MG63 (cell line): ENCODE measurements at regions not wholly inside any gene's neighbourhood (a gene's known extent, or its start where the extent isn't known, plus 50 kb on each side); places are given as distances from the start of the nearest gene placed in this dataset.
"Not testable (repeated sequence)": the region's sequence is repeated elsewhere in the genome, so short reads cannot be mapped to it uniquely, and the experiment has no call there.

ENCODE experiments used
- DNase-seq: peaks from one replicate; pipeline ENCODE4 v3.0.0-alpha.2; 2020
- H3K27me3 ChIP-seq: fragments of 250-450 bp; sonication (Bioruptor Pico); 2 replicates; pipeline ENCODE4 v1.5.1; 2020; ENCODE audit warnings: mild to moderate bottlenecking, moderate library complexity
- H3K36me3 ChIP-seq: fragments of 250-450 bp; sonication (Bioruptor Pico); 2 replicates; pipeline ENCODE4 v1.5.1; 2020; ENCODE audit warnings: mild to moderate bottlenecking, moderate library complexity
- H3K4me3 ChIP-seq: fragments of 250-450 bp; sonication (Bioruptor Pico); 2 replicates; pipeline ENCODE4 v1.5.1; 2020; ENCODE audit warnings: mild to moderate bottlenecking, moderate library complexity
- H3K9me3 ChIP-seq: fragments of 250-450 bp; sonication (Bioruptor Pico); 2 replicates; pipeline ENCODE4 v1.5.1; 2020; ENCODE audit warnings: mild to moderate bottlenecking, moderate library complexity

- Histone ChIP-seq H3K4me3 (no peak overlapping the region), H3K27me3 (no peaks in the 10 kb centered on the region), H3K9me3 (no peaks in the 10 kb centered on the region), H3K36me3 (no peaks in the 10 kb centered on the region)
- DNase-seq, result no peak
These were observed 369.2 kb upstream of the PDE3A start for GRCh38 chr12:19998961-19999804.

GRCh38 chr12:19999805-20000138 lies 368.6 kb upstream of the PDE3A start:
- no peak for DNase-seq

GRCh38 chr12:20000229-20000849 lies 368.0 kb upstream of the PDE3A start:
- no peaks in the 10 kb centered on the region for H3K36me3 ChIP-seq
- H3K9me3 ChIP-seq, result no peaks in the 10 kb centered on the region
- H3K27me3 ChIP-seq, result no peaks in the 10 kb centered on the region
- DNase-seq, result no peak
- H3K4me3 ChIP-seq, result no peak overlapping the region

More at GRCh38 chr12:19999805-20000138, 368.6 kb upstream of the PDE3A start:
- no peak overlapping the region for H3K4me3 ChIP-seq
- no peaks in the 10 kb centered on the region for H3K36me3 ChIP-seq
- no peaks in the 10 kb centered on the region for H3K27me3 ChIP-seq
- no peaks in the 10 kb centered on the region for H3K9me3 ChIP-seq

- H3K36me3 ChIP-seq, result no peaks in the 10 kb centered on the region
- no peak overlapping the region for H3K4me3 ChIP-seq
- H3K27me3 ChIP-seq, result no peaks in the 10 kb centered on the region
- no peaks in the 10 kb centered on the region for H3K9me3 ChIP-seq
- DNase-seq, result no peak
These were observed 365.1 kb upstream of the PDE3A start for GRCh38 chr12:20003252-20003651.

- H3K9me3 ChIP-seq, result no peaks in the 10 kb centered on the region; the same call in 1 of the 2 replicates
- H3K4me3 ChIP-seq, result no peak overlapping the region
- no peaks in the 10 kb centered on the region for H3K36me3 ChIP-seq
- H3K27me3 ChIP-seq, result no peaks in the 10 kb centered on the region
- no peak for DNase-seq
These were observed 363.4 kb upstream of the PDE3A start for GRCh38 chr12:20004952-20005351.

GRCh38 chr12:20006871-20007730 lies 361.2 kb upstream of the PDE3A start:
- no peaks in the 10 kb centered on the region for H3K36me3 ChIP-seq
- H3K9me3 ChIP-seq, result no peaks in the 10 kb centered on the region; the same call in none of the 2 replicates
- H3K27me3 ChIP-seq, result no peaks in the 10 kb centered on the region
- DNase-seq, result no peak
- peak overlapping the region; percentile 8; the same call in 1 of the 2 replicates for H3K4me3 ChIP-seq

GRCh38 chr12:20009965-20010364 lies 358.4 kb upstream of the PDE3A start:
- not testable (repeated sequence) for H3K4me3 ChIP-seq, H3K9me3 ChIP-seq, H3K27me3 ChIP-seq, DNase-seq, H3K36me3 ChIP-seq

- DNase-seq, result no peak
- Histone ChIP-seq H3K36me3 (no peaks in the 10 kb centered on the region), H3K9me3 (no peaks in the 10 kb centered on the region; the same call in none of the 2 replicates), H3K4me3 (no peak overlapping the region), H3K27me3 (no peaks in the 10 kb centered on the region)
These were observed 357.1 kb upstream of the PDE3A start for GRCh38 chr12:20011200-20011599.

- no peaks in the 10 kb centered on the region for H3K27me3 ChIP-seq
- DNase-seq, result no peak
- no peaks in the 10 kb centered on the region for H3K36me3 ChIP-seq
- no peaks in the 10 kb centered on the region for H3K9me3 ChIP-seq
- no peak overlapping the region for H3K4me3 ChIP-seq
These were observed 350.5 kb upstream of the PDE3A start for GRCh38 chr12:20017802-20018201.

GRCh38 chr12:20018406-20018805 lies 349.9 kb upstream of the PDE3A start:
- no peak for DNase-seq
- no peaks in the 10 kb centered on the region for H3K9me3 ChIP-seq
- no peaks in the 10 kb centered on the region for H3K27me3 ChIP-seq
- no peak overlapping the region for H3K4me3 ChIP-seq
- H3K36me3 ChIP-seq, result no peaks in the 10 kb centered on the region

GRCh38 chr12:20024194-20024593 lies 344.1 kb upstream of the PDE3A start:
- no peaks in the 10 kb centered on the region for H3K9me3 ChIP-seq
- no peaks in the 10 kb centered on the region for H3K36me3 ChIP-seq
- no peak for DNase-seq
- no peaks in the 10 kb centered on the region for H3K27me3 ChIP-seq
- no peak overlapping the region for H3K4me3 ChIP-seq

GRCh38 chr12:20028033-20028432 lies 340.3 kb upstream of the PDE3A start:
- Histone ChIP-seq H3K4me3 (no peak overlapping the region), H3K9me3 (no peaks in the 10 kb centered on the region), H3K36me3 (no peaks in the 10 kb centered on the region), H3K27me3 (no peaks in the 10 kb centered on the region)
- no peak for DNase-seq

- DNase-seq, result no peak
- no peaks in the 10 kb centered on the region for H3K9me3 ChIP-seq
- H3K27me3 ChIP-seq, result no peaks in the 10 kb centered on the region
- H3K36me3 ChIP-seq, result no peaks in the 10 kb centered on the region
- H3K4me3 ChIP-seq, result no peak overlapping the region
These were observed 337.5 kb upstream of the PDE3A start for GRCh38 chr12:20030826-20031225.

- H3K9me3 ChIP-seq, result no peaks in the 10 kb centered on the region
- no peaks in the 10 kb centered on the region for H3K27me3 ChIP-seq
- DNase-seq, result no peak
- no peaks in the 10 kb centered on the region for H3K36me3 ChIP-seq
- H3K4me3 ChIP-seq, result no peak overlapping the region
These were observed 328.8 kb upstream of the PDE3A start for GRCh38 chr12:20039562-20039961.

GRCh38 chr12:20040184-20040583 lies 328.2 kb upstream of the PDE3A start:
- H3K36me3 ChIP-seq, result no peaks in the 10 kb centered on the region
- no peak for DNase-seq
- no peaks in the 10 kb centered on the region for H3K27me3 ChIP-seq
- no peak overlapping the region for H3K4me3 ChIP-seq
- no peaks in the 10 kb centered on the region for H3K9me3 ChIP-seq

- no peak for DNase-seq
- Histone ChIP-seq H3K9me3 (no peaks in the 10 kb centered on the region), H3K36me3 (no peaks in the 10 kb centered on the region), H3K4me3 (no peak overlapping the region), H3K27me3 (no peaks in the 10 kb centered on the region)
These were observed 327.5 kb upstream of the PDE3A start for GRCh38 chr12:20040831-20041230.

- H3K9me3 ChIP-seq, result no peaks in the 10 kb centered on the region
- no peaks in the 10 kb centered on the region for H3K36me3 ChIP-seq
- DNase-seq, result no peak
- no peaks in the 10 kb centered on the region for H3K27me3 ChIP-seq
- H3K4me3 ChIP-seq, result no peak overlapping the region
These were observed 324.0 kb upstream of the PDE3A start for GRCh38 chr12:20044351-20044750.
